D721Med (cell line): ENCODE measurements at regions not wholly inside any gene's neighbourhood (a gene's known extent, or its start where the extent isn't known, plus 50 kb on each side); places are given as distances from the start of the nearest gene placed in this dataset.

Experiments
- DNase-seq: peaks from one replicate; pipeline ENCODE4 v3.0.0; 2011; ENCODE audit warnings: low spot score; ENCODE audit not compliant: insufficient read length
- FAIRE-seq: peaks from 2 replicates; lab custom pipeline; 2011; peaks lifted over from hg19 to GRCh38; lab: Jason Lieb, UNC
- CTCF ChIP-seq: IDR thresholded peaks from 2 replicates; pipeline ENCODE4 v1.5.1; 2012; ENCODE audit warnings: mild to moderate bottlenecking, control low read depth; ENCODE audit not compliant: insufficient read depth; ENCODE audit errors: missing control alignments

- DNase-seq (no peak), FAIRE-seq (no peak)
- TF ChIP-seq CTCF: no peak
Observed at GRCh38 chr14:58752771-58753201, 115.0 kb downstream of the DACT1 start.

- TF ChIP-seq CTCF: no peak
- DNase-seq (no peak), FAIRE-seq (no peak)
Observed at GRCh38 chr14:58755031-58755925, 117.5 kb downstream of the DACT1 start.

- DNase-seq (no peak), FAIRE-seq (no peak)
- TF ChIP-seq CTCF: no peak
Observed at GRCh38 chr14:58760121-58760520, 122.4 kb downstream of the DACT1 start.

- no peak for DNase-seq
- TF ChIP-seq CTCF: no peak
- no peak for FAIRE-seq
Observed at GRCh38 chr14:58762629-58763028, 124.9 kb downstream of the DACT1 start.

GRCh38 chr14:58763210-58763609 lies 125.4 kb downstream of the DACT1 start:
- no peak for TF ChIP-seq CTCF
- no peak for FAIRE-seq
- DNase-seq: no peak

GRCh38 chr14:58765418-58765831 lies 127.7 kb downstream of the DACT1 start:
- FAIRE-seq (no peak), DNase-seq (no peak)
- no peak for TF ChIP-seq CTCF

GRCh38 chr14:58765843-58766242 lies 128.1 kb downstream of the DACT1 start:
- no peak for TF ChIP-seq CTCF
- DNase-seq (peak; percentile 25), FAIRE-seq (no peak)
